ENCODE measurements at regions not wholly inside any gene's neighbourhood (a gene's known extent, or its start where the extent isn't known, plus 50 kb on each side); places are given as distances from the start of the nearest gene placed in this dataset.

DNA sequence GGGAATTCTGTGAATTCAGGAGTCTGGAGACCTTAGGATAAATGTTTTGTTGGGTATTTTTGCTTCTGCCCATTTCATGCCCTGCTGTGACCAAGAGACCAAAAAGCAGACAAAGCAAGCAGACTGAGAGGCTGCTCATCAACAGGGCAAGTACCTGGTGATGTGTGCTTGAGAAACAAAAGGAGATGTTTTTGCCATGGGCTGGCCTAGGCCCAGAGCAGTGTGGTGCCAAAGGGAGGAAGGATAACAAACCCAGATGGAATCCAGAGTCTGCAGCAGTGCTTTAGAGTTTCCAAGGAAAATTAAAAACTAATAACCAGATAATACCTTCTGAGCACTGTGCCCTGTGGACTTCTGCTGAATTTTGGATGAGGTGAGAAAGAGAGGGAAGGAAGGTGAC, 538.4 kb downstream of the STK39 start:
- no peak overlapping the region for H3K4me2 ChIP-seq (ENCODE audit: low read length)
- H3F3A ChIP-seq (ENCODE audit: insufficient read depth, low read length, poor library complexity, severe bottlenecking), result no peaks in the 10 kb centered on the region
- H4K20me1 ChIP-seq (ENCODE audit: insufficient read depth), result no peaks in the 10 kb centered on the region
- H3K27me3 ChIP-seq (ENCODE audit: insufficient read depth, low read depth, low read length), result no peaks in the 10 kb centered on the region
- TF ChIP-seq POLR2AphosphoS5 (IDR thresholded peaks at IDR 0.05), result no peak
- TF ChIP-seq EZH2 (IDR thresholded peaks at IDR 0.05; ENCODE audit: borderline replicate concordance, insufficient read depth, low read length, poor library complexity, severe bottlenecking), result no peak
- TF ChIP-seq EP300 (conservative IDR thresholded peaks at IDR 0.05; ENCODE audit: poor library complexity, severe bottlenecking), result no peak
- no peak for TF ChIP-seq SMC3 (conservative IDR thresholded peaks at IDR 0.05; ENCODE audit: poor library complexity)
- no peak for TF ChIP-seq MXI1 (conservative IDR thresholded peaks at IDR 0.05; ENCODE audit: poor library complexity, severe bottlenecking)
- no peak for TF ChIP-seq RAD21 (conservative IDR thresholded peaks at IDR 0.05)
- TF ChIP-seq, protein P1, sequence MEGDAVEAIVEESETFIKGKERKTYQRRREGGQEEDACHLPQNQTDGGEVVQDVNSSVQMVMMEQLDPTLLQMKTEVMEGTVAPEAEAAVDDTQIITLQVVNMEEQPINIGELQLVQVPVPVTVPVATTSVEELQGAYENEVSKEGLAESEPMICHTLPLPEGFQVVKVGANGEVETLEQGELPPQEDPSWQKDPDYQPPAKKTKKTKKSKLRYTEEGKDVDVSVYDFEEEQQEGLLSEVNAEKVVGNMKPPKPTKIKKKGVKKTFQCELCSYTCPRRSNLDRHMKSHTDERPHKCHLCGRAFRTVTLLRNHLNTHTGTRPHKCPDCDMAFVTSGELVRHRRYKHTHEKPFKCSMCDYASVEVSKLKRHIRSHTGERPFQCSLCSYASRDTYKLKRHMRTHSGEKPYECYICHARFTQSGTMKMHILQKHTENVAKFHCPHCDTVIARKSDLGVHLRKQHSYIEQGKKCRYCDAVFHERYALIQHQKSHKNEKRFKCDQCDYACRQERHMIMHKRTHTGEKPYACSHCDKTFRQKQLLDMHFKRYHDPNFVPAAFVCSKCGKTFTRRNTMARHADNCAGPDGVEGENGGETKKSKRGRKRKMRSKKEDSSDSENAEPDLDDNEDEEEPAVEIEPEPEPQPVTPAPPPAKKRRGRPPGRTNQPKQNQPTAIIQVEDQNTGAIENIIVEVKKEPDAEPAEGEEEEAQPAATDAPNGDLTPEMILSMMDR (IDR thresholded peaks at IDR 0.05; ENCODE audit: poor library complexity, severe bottlenecking), result no peak
- TF ChIP-seq, protein P2, sequence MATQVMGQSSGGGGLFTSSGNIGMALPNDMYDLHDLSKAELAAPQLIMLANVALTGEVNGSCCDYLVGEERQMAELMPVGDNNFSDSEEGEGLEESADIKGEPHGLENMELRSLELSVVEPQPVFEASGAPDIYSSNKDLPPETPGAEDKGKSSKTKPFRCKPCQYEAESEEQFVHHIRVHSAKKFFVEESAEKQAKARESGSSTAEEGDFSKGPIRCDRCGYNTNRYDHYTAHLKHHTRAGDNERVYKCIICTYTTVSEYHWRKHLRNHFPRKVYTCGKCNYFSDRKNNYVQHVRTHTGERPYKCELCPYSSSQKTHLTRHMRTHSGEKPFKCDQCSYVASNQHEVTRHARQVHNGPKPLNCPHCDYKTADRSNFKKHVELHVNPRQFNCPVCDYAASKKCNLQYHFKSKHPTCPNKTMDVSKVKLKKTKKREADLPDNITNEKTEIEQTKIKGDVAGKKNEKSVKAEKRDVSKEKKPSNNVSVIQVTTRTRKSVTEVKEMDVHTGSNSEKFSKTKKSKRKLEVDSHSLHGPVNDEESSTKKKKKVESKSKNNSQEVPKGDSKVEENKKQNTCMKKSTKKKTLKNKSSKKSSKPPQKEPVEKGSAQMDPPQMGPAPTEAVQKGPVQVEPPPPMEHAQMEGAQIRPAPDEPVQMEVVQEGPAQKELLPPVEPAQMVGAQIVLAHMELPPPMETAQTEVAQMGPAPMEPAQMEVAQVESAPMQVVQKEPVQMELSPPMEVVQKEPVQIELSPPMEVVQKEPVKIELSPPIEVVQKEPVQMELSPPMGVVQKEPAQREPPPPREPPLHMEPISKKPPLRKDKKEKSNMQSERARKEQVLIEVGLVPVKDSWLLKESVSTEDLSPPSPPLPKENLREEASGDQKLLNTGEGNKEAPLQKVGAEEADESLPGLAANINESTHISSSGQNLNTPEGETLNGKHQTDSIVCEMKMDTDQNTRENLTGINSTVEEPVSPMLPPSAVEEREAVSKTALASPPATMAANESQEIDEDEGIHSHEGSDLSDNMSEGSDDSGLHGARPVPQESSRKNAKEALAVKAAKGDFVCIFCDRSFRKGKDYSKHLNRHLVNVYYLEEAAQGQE (IDR thresholded peaks at IDR 0.05; ENCODE audit: borderline replicate concordance), result no peak
- no peak for TF ChIP-seq TAF1 (IDR thresholded peaks at IDR 0.05; ENCODE audit: low read depth)
- no peak overlapping the region for H3K9ac ChIP-seq (ENCODE audit: low read length)
- no peak overlapping the region for H3K27ac ChIP-seq (ENCODE audit: low read length)
- H3K9me2 ChIP-seq (ENCODE audit: insufficient read depth, low read length), result no peaks in the 10 kb centered on the region
- no peaks in the 10 kb centered on the region for H3K36me3 ChIP-seq (ENCODE audit: insufficient read depth, low read length)
- H2AFZ ChIP-seq (ENCODE audit: low read depth, low read length), result no peak overlapping the region
- H3K79me2 ChIP-seq (replicated peaks; ENCODE audit: insufficient read depth, low read length), result no peaks in the 10 kb centered on the region
- no peak overlapping the region for H3K4me3 ChIP-seq (ENCODE audit: low read length)
- H3K9me3 ChIP-seq (ENCODE audit: low read length), result no peaks in the 10 kb centered on the region

DNA sequence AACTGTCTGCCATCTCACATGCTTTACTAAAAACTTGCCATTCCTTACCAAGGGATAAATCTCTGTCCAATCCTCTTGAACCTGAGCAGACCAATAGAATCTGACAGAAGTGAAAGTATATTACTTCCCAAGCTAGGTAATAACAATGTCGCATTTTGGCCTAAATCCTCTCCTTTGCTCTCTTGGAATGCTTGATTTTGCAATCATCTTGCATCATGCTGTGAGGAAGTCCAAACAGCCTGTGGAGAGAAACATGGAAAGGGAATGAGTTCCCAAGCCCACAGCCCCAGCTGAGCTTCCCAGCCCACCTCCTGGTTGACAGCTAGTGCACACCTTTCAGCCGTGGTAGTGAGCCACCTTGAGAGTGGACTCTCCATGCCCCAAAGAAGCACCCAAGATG, 540.6 kb downstream of the STK39 start:
- no peak overlapping the region for H3K4me3 ChIP-seq (ENCODE audit: low read length)
- H3K27me3 ChIP-seq (ENCODE audit: insufficient read depth, low read depth, low read length), result no peaks in the 10 kb centered on the region
- no peaks in the 10 kb centered on the region for H4K20me1 ChIP-seq (ENCODE audit: insufficient read depth)
- H3K79me2 ChIP-seq (replicated peaks; ENCODE audit: insufficient read depth, low read length), result no peaks in the 10 kb centered on the region
- H3K9me2 ChIP-seq (ENCODE audit: insufficient read depth, low read length), result no peaks in the 10 kb centered on the region
- no peak overlapping the region for H3K9ac ChIP-seq (ENCODE audit: low read length)
- no peak overlapping the region for H2AFZ ChIP-seq (ENCODE audit: low read depth, low read length)
- TF ChIP-seq SMC3 (conservative IDR thresholded peaks at IDR 0.05; ENCODE audit: poor library complexity) (no peak), TAF1 (IDR thresholded peaks at IDR 0.05; ENCODE audit: low read depth) (no peak), EZH2 (IDR thresholded peaks at IDR 0.05; ENCODE audit: borderline replicate concordance, insufficient read depth, low read length, poor library complexity, severe bottlenecking) (no peak), MXI1 (conservative IDR thresholded peaks at IDR 0.05; ENCODE audit: poor library complexity, severe bottlenecking) (no peak), POLR2AphosphoS5 (IDR thresholded peaks at IDR 0.05) (no peak), EP300 (conservative IDR thresholded peaks at IDR 0.05; ENCODE audit: poor library complexity, severe bottlenecking) (no peak), RAD21 (conservative IDR thresholded peaks at IDR 0.05) (no peak)
- TF ChIP-seq, protein P1 (IDR thresholded peaks at IDR 0.05; ENCODE audit: poor library complexity, severe bottlenecking), result no peak
- TF ChIP-seq, protein P2 (IDR thresholded peaks at IDR 0.05; ENCODE audit: borderline replicate concordance), result no peak
- H3K4me2 ChIP-seq (ENCODE audit: low read length), result no peak overlapping the region
- H3K27ac ChIP-seq (ENCODE audit: low read length), result no peak overlapping the region
- no peaks in the 10 kb centered on the region for H3K9me3 ChIP-seq (ENCODE audit: low read length)
- H3K36me3 ChIP-seq (ENCODE audit: insufficient read depth, low read length), result no peaks in the 10 kb centered on the region
- H3F3A ChIP-seq (ENCODE audit: insufficient read depth, low read length, poor library complexity, severe bottlenecking), result no peaks in the 10 kb centered on the region

All from neural cell (in vitro differentiated cells).